ENCODE measurements at regions not wholly inside any gene's neighbourhood (a gene's known extent, or its start where the extent isn't known, plus 50 kb on each side); places are given as distances from the start of the nearest gene placed in this dataset.

DNA sequence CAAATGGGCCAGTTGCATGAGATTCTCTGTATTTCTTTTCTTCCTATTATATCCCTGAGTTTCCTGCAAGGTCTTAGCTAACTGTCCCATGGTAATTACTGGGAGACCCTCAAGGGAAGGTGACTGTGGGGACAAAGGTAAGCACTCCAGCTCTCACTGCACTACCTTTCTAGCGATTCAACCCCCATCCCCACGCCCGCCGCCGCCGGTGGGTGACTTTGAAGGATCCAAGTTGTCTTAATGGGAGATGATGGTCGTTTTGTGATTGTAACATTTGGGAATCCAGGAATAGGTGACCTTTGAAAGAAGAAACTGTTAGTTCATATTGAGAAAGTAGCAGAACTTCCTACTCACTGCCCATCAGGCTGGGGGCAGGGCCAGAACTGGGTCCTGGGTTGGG, 265.5 kb downstream of the LRFN2 start:
- H3K4me1 ChIP-seq, result no peaks in the 10 kb centered on the region
- no peaks in the 10 kb centered on the region for H3K36me3 ChIP-seq
- TF ChIP-seq, protein P1, sequence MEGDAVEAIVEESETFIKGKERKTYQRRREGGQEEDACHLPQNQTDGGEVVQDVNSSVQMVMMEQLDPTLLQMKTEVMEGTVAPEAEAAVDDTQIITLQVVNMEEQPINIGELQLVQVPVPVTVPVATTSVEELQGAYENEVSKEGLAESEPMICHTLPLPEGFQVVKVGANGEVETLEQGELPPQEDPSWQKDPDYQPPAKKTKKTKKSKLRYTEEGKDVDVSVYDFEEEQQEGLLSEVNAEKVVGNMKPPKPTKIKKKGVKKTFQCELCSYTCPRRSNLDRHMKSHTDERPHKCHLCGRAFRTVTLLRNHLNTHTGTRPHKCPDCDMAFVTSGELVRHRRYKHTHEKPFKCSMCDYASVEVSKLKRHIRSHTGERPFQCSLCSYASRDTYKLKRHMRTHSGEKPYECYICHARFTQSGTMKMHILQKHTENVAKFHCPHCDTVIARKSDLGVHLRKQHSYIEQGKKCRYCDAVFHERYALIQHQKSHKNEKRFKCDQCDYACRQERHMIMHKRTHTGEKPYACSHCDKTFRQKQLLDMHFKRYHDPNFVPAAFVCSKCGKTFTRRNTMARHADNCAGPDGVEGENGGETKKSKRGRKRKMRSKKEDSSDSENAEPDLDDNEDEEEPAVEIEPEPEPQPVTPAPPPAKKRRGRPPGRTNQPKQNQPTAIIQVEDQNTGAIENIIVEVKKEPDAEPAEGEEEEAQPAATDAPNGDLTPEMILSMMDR (IDR thresholded peaks at IDR 0.05), result no peak
- H3K4me3 ChIP-seq, result no peak overlapping the region
- H3K27ac ChIP-seq, result no peak overlapping the region
- intact Hi-C loops (cut with DNase I), result no loop called here
- ATAC-seq (no peak), DNase-seq (no peak)
- peaks cover 0 to 26% of the 10 kb centered on the region in 2 donors for H3K27me3 ChIP-seq
- H3K9me3 ChIP-seq, result peaks cover 0 to 7% of the 10 kb centered on the region in 2 donors

DNA sequence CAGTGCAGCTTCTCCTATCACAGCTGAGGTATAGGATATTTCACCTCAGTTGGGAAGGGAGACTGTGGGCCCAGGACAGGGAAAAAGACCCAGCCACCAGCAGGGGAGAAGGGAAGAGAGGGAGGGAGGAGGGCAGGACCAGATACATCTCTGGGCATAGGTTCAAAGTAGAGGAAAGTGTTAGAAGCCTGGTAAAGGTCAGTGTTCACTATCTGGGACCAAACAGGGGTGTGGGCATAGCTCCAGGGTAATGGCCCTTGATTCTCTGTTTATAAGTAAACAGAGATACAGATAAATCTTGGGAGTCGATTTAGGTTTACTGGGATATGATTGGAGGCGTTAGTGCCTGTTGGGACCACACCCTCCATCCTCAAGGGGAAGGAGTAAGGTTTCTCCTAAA, 266.2 kb downstream of the LRFN2 start:
- TF ChIP-seq, protein P1 (IDR thresholded peaks at IDR 0.05), result no peak
- Histone ChIP-seq H3K27ac (no peak overlapping the region), H3K4me1 (no peaks in the 10 kb centered on the region), H3K9me3 (peaks cover 0 to 7% of the 10 kb centered on the region in 2 donors), H3K4me3 (no peak overlapping the region), H3K36me3 (no peaks in the 10 kb centered on the region), H3K27me3 (peaks cover 0 to 29% of the 10 kb centered on the region in 2 donors)
- no peak for DNase-seq
- intact Hi-C loops (cut with DNase I), result no loop called here
- ATAC-seq, result no peak

DNA sequence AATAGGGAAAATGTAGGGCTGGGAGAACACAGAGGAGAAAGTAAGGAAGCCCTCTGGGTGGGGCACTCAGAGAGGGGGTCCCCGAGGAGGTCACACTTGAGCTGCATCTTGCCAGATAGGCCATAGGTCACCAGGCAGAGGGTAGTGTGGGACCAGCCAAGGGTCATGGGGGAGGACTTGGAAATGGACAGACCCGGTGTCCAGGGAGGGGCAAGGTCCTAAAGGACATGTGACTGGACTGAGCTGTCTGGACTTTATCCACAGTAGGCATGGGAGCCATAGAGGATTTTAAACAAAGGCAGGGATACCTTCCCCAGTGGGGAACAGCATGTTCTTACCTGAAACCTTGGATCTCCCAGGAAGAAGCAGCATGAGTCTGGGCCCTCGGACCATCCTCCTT, 266.7 kb downstream of the LRFN2 start:
- H3K4me3 ChIP-seq, result no peak overlapping the region
- H3K9me3 ChIP-seq, result peaks cover 0 to 7% of the 10 kb centered on the region in 2 donors
- intact Hi-C loops (cut with DNase I), result no loop called here
- no peak for ATAC-seq
- H3K4me1 ChIP-seq, result no peaks in the 10 kb centered on the region
- DNase-seq, result no peak
- TF ChIP-seq, protein P1 (IDR thresholded peaks at IDR 0.05), result no peak
- H3K36me3 ChIP-seq, result no peaks in the 10 kb centered on the region
- no peak overlapping the region for H3K27ac ChIP-seq
- peaks cover 0 to 24% of the 10 kb centered on the region in 2 donors for H3K27me3 ChIP-seq

- no peak overlapping the region for H3K27ac ChIP-seq
- ATAC-seq (no peak), DNase-seq (no peak)
- no peaks in the 10 kb centered on the region for H3K36me3 ChIP-seq
- peaks cover 0 to 7% of the 10 kb centered on the region in 2 donors for H3K9me3 ChIP-seq
- intact Hi-C loops (cut with DNase I), result no loop called here
- TF ChIP-seq, protein P1 (IDR thresholded peaks at IDR 0.05), result no peak
- H3K4me1 ChIP-seq, result no peaks in the 10 kb centered on the region
- H3K27me3 ChIP-seq, result peaks cover 0 to 19% of the 10 kb centered on the region in 2 donors
- no peak overlapping the region for H3K4me3 ChIP-seq
Measured at GRCh38 chr6:40319124-40319523, 268.0 kb downstream of the LRFN2 start.

- Histone ChIP-seq H3K4me3 (no peak overlapping the region), H3K36me3 (no peaks in the 10 kb centered on the region), H3K27me3 (peaks cover 0 to 17% of the 10 kb centered on the region in 2 donors), H3K4me1 (no peaks in the 10 kb centered on the region), H3K27ac (no peak overlapping the region), H3K9me3 (peaks cover 0 to 7% of the 10 kb centered on the region in 2 donors)
- ATAC-seq (no peak), DNase-seq (no peak)
- intact Hi-C loops (cut with DNase I), result no loop called here
- TF ChIP-seq, protein P1 (IDR thresholded peaks at IDR 0.05), result no peak
Measured at GRCh38 chr6:40315060-40315459, 272.1 kb downstream of the LRFN2 start.
